SJSA1 (cell line): ENCODE measurements at regions not wholly inside any gene's neighbourhood (a gene's known extent, or its start where the extent isn't known, plus 50 kb on each side); places are given as distances from the start of the nearest gene placed in this dataset.
"Not testable (repeated sequence)": the region's sequence is repeated elsewhere in the genome, so short reads cannot be mapped to it uniquely, and the experiment has no call there.

ENCODE experiments used
- DNase-seq, 2 experiments: peaks; one replicate each; pipeline ENCODE4 v3.0.0-alpha.2; 2015 to 2020; ENCODE audit warnings: low spot score in 2 of 2, low read depth in 1 of 2
- H3K27ac ChIP-seq: fragments of 250-450 bp; sonication (Bioruptor Pico); 2 replicates; pipeline ENCODE4 v1.5.1; 2020; ENCODE audit warnings: mild to moderate bottlenecking, moderate library complexity
- H3K27me3 ChIP-seq: fragments of 250-450 bp; sonication (Bioruptor Pico); replicated peaks from 2 replicates; pipeline ENCODE4 v1.5.1; 2020; ENCODE audit warnings: mild to moderate bottlenecking, moderate library complexity
- H3K36me3 ChIP-seq: fragments of 250-450 bp; sonication (Bioruptor Pico); 2 replicates; pipeline ENCODE4 v1.5.1; 2020; ENCODE audit warnings: mild to moderate bottlenecking
- H3K4me1 ChIP-seq: fragments of 250-450 bp; sonication (Bioruptor Pico); replicated peaks from 2 replicates; pipeline ENCODE4 v1.6.1; 2021; ENCODE audit warnings: mild to moderate bottlenecking
- H3K4me3 ChIP-seq: fragments of 250-450 bp; sonication (Bioruptor Pico); 2 replicates; pipeline ENCODE4 v1.5.1; 2020; ENCODE audit warnings: mild to moderate bottlenecking
- H3K9me3 ChIP-seq: fragments of 250-450 bp; sonication (Bioruptor Pico); replicated peaks from 2 replicates; pipeline ENCODE4 v1.5.1; 2020; ENCODE audit warnings: mild to moderate bottlenecking

DNA sequence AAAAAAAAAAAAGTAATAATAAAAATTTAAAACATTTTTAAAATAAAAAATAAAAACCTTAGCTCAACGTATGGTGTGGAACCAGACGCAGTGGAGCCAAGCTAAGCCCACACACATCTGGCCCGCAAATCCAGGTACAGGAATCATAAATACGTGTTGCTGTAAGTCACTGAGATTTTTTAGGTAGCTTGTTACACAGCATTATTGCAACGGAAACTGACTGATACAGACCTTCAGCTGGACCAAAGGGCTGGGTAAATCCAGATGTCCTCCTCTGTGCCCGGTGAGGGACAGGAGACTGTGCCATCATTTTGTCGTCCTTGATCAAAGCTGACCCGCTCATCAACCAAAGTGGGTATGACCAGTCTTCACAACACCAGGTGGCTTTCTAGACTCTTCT lies 104.9 kb downstream of the TMEM130 start:
- no peaks in the 10 kb centered on the region for H3K27me3 ChIP-seq
- H3K4me1 ChIP-seq = peaks cover 16% of the 10 kb centered on the region
- H3K36me3 ChIP-seq = no peaks in the 10 kb centered on the region
- DNase-seq = no peak
- H3K9me3 ChIP-seq = no peaks in the 10 kb centered on the region
- no peak overlapping the region for H3K4me3 ChIP-seq
- H3K27ac ChIP-seq = no peak overlapping the region

GRCh38 chr7:98770085-98770484 lies 99.7 kb downstream of the TMEM130 start:
- H3K4me3 ChIP-seq, DNase-seq, H3K27ac ChIP-seq, H3K9me3 ChIP-seq, H3K27me3 ChIP-seq, H3K36me3 ChIP-seq: not testable (repeated sequence)
- H3K4me1 ChIP-seq = peaks cover 31% of the 10 kb centered on the region

DNA sequence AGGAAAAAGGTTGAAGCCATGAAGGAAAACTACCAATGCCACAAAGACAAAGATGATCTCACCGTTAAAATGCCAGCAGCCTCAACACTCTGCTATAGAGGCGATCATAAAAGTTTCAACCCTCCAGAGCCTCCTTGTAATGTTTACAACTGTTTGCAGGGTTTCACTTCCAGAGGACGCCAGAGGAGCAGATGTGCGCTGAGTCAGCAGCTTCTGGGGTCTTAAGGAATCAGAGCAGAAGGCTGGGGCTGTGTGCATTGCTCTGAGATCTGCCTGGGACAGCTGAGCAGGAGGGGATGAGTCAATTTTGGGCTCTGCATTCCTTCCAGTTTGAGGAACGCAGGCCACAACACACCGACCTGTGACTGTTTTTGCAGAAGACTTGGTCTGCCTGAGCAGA lies 98.3 kb downstream of the TMEM130 start:
- Histone ChIP-seq H3K36me3 (no peaks in the 10 kb centered on the region), H3K9me3 (no peaks in the 10 kb centered on the region), H3K27me3 (no peaks in the 10 kb centered on the region), H3K4me1 (peaks cover 31% of the 10 kb centered on the region), H3K27ac (peak overlapping the region; percentile 78), H3K4me3 (no peak overlapping the region)
- peak; percentile 85 to 92 for DNase-seq

DNA sequence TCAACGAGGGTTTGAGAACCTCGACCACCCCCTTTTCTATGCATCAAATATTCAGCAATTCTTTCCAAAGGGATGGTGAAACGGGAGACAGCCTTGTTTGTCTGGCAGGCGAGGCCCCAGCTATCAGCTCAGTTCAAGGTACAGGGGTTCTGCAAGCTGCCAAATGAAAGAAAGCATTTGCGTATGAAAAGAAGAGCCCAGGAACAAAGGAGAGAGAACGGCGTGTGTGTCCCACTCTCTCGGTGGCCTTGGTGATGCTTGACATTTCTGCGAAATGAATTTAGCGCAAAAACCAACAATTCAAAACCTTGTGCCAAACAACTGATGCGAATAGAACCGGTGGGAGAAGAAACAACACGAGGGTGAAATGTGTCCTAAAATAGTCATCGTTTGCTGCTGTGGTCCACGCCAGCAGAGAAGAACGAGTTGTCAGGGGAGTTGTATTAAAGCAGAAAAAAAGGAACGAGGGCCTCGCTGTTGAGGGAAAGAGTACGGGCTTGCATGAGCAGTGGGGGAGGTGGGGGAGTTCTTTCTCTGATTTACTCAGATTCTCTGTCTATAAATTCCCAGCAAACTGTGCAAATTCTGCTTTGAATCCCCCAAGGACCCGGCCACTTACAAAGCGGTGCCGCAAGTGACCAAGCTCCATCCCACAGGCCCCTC lies 97.7 kb downstream of the TMEM130 start:
- H3K9me3 ChIP-seq = no peaks in the 10 kb centered on the region
- H3K27ac ChIP-seq = peak overlapping the region; percentile 78
- no peaks in the 10 kb centered on the region for H3K27me3 ChIP-seq
- DNase-seq = peak in 1 of 2 experiments; percentile 28
- peaks cover 36% of the 10 kb centered on the region for H3K4me1 ChIP-seq
- H3K36me3 ChIP-seq = no peaks in the 10 kb centered on the region
- H3K4me3 ChIP-seq = no peak overlapping the region

GRCh38 chr7:98774884-98775283 lies 94.9 kb downstream of the TMEM130 start:
- Histone ChIP-seq H3K27ac (no peak overlapping the region), H3K4me1 (peaks cover 40% of the 10 kb centered on the region), H3K36me3 (no peaks in the 10 kb centered on the region), H3K27me3 (no peaks in the 10 kb centered on the region), H3K4me3 (no peak overlapping the region), H3K9me3 (no peaks in the 10 kb centered on the region)
- no peak for DNase-seq

GRCh38 chr7:98777051-98777450 lies 92.8 kb downstream of the TMEM130 start:
- Histone ChIP-seq H3K9me3 (no peaks in the 10 kb centered on the region), H3K4me3 (no peak overlapping the region), H3K36me3 (no peaks in the 10 kb centered on the region), H3K27ac (no peak overlapping the region), H3K27me3 (no peaks in the 10 kb centered on the region), H3K4me1 (peaks cover 45% of the 10 kb centered on the region)
- peak in 1 of 2 experiments; percentile 32 for DNase-seq

DNA sequence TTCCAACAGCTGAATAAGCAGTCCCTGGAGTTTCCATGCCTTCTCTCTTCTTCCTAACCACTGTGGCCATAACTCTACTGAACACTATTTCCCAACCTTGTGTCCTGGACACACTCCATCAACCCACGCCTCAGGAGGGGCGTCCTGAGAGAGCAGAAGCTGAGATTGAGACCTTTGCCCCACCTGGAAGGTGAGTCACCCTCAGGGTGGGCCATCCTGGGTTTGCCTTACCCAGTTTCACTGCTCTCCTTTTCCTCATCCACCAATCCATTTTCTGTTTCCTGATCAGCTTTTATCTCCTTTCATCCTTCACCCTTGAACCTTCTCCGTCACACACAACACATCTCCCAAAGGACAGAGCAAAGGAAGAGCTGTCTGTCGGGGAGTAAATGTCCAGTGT lies 91.4 kb downstream of the TMEM130 start:
- Histone ChIP-seq H3K9me3 (no peaks in the 10 kb centered on the region), H3K27ac (no peak overlapping the region), H3K4me1 (peaks cover 45% of the 10 kb centered on the region), H3K27me3 (no peaks in the 10 kb centered on the region), H3K4me3 (no peak overlapping the region), H3K36me3 (no peaks in the 10 kb centered on the region)
- no peak for DNase-seq

GRCh38 chr7:98779800-98780587 lies 89.8 kb downstream of the TMEM130 start:
- Histone ChIP-seq H3K4me1 (peaks cover 56% of the 10 kb centered on the region), H3K27me3 (no peaks in the 10 kb centered on the region), H3K9me3 (no peaks in the 10 kb centered on the region), H3K4me3 (no peak overlapping the region), H3K27ac (no peak overlapping the region), H3K36me3 (no peaks in the 10 kb centered on the region)
- DNase-seq = no peak

- Histone ChIP-seq H3K27me3 (no peaks in the 10 kb centered on the region), H3K4me3 (no peak overlapping the region), H3K9me3 (no peaks in the 10 kb centered on the region), H3K4me1 (peaks cover 70% of the 10 kb centered on the region), H3K27ac (peak overlapping the region; percentile 81), H3K36me3 (no peaks in the 10 kb centered on the region)
- DNase-seq = peak; percentile 71 to 79
These were observed 85.5 kb downstream of the TMEM130 start for GRCh38 chr7:98784216-98784785.

DNA sequence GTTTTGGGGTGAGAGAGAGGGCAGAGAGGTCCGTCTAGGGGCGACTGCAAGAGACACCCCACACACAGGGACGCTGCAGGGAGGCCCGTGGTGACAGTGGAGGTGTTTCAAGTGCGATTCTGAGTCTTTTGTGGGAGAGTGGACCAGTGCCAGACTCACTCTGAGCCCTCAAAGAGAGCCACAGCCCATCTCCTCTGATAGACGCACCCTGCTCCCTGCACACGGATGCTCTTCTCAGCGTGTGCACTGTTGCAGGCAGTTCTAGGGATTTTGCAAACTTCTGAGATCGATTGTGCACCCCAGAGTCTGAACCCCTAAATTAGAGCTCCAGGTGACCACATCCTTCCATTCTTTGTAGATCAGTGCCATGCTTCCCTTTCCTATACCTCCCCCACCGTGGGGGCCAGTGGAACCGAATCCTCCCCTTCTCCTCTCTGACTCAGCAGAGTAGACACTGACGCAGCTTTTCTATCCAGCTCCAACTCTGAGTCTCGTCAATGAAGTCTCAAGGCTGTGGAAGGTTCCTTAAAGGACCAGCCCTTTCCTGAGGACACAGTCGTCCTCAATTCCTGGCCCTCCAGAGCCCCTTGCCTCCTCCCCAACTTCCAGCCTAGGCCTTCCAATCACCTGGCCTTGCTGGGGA lies 83.8 kb downstream of the TMEM130 start:
- peaks cover 59% of the 10 kb centered on the region for H3K4me1 ChIP-seq
- H3K27me3 ChIP-seq = no peaks in the 10 kb centered on the region
- H3K36me3 ChIP-seq = no peaks in the 10 kb centered on the region
- peak; percentile 77 to 80 for DNase-seq
- no peaks in the 10 kb centered on the region for H3K9me3 ChIP-seq
- H3K27ac ChIP-seq = peak overlapping the region; percentile 81
- no peak overlapping the region for H3K4me3 ChIP-seq

DNA sequence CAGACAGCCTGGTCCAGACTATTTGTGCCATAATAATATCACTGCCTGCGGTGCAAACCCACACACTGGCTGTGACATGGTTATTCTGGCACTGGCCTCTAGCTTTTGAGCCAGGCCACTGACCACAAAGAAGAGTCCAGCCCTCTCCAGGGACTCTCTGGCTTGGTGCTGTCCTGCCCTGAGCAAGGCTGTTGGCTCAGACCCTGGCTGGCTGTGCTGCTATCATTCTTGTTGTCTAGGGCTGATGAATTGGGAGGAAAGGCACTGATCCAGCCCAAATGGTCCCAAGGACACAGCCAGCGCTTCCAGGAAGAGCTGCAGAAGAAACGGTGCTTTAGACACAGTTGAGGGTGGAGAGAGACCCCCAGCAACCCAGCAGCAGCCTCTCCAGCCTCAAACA lies 80.8 kb downstream of the TMEM130 start:
- Histone ChIP-seq H3K36me3 (no peaks in the 10 kb centered on the region), H3K27ac (no peak overlapping the region), H3K4me3 (no peak overlapping the region), H3K4me1 (peaks cover 33% of the 10 kb centered on the region), H3K27me3 (no peaks in the 10 kb centered on the region), H3K9me3 (no peaks in the 10 kb centered on the region)
- no peak for DNase-seq

GRCh38 chr7:98794453-98794852 lies 75.4 kb downstream of the TMEM130 start:
- H3K4me3 ChIP-seq, DNase-seq, H3K4me1 ChIP-seq, H3K27ac ChIP-seq, H3K36me3 ChIP-seq, H3K27me3 ChIP-seq, H3K9me3 ChIP-seq: not testable (repeated sequence)

GRCh38 chr7:98795741-98796493 lies 73.9 kb downstream of the TMEM130 start:
- Histone ChIP-seq H3K4me3 (no peak overlapping the region), H3K9me3 (peaks cover 8% of the 10 kb centered on the region), H3K36me3 (no peaks in the 10 kb centered on the region), H3K27ac (no peak overlapping the region), H3K27me3 (no peaks in the 10 kb centered on the region), H3K4me1 (peaks cover 10% of the 10 kb centered on the region)
- no peak for DNase-seq
